Endodermal cell (in vitro differentiated cells): ENCODE measurements at regions not wholly inside any gene's neighbourhood (a gene's known extent, or its start where the extent isn't known, plus 50 kb on each side); places are given as distances from the start of the nearest gene placed in this dataset.
A peak's percentile ranks its signal among the peaks of the same experiment; 100 is the strongest.

Experiments used
- DNase-seq: peaks from one replicate; pipeline ENCODE4 v3.0.0-alpha.2; 2017
- H3K27ac ChIP-seq: 2 replicates; pipeline ENCODE4 v1.5.1; 2013; ENCODE audit warnings: mild to moderate bottlenecking, low read depth, low read length, moderate library complexity
- H3K27me3 ChIP-seq: 2 replicates; pipeline ENCODE4 v1.6.1; 2013; ENCODE audit warnings: mild to moderate bottlenecking, low read length, moderate library complexity; ENCODE audit not compliant: insufficient read depth, control insufficient read depth, poor library complexity, severe bottlenecking
- H3K36me3 ChIP-seq: 2 replicates; pipeline ENCODE4 v1.7.0; 2013; ENCODE audit warnings: mild to moderate bottlenecking, low read length, moderate library complexity; ENCODE audit not compliant: control insufficient read depth, insufficient read depth
- H3K4me1 ChIP-seq: one replicate; pipeline ENCODE4 v1.7.0; 2013; ENCODE audit warnings: low read length; ENCODE audit not compliant: control insufficient read depth, insufficient read depth
- H3K4me3 ChIP-seq: 2 replicates; pipeline ENCODE4 v1.5.1; 2013; ENCODE audit warnings: mild to moderate bottlenecking, low read length, moderate library complexity
- H3K9ac ChIP-seq: 2 replicates; pipeline ENCODE4 v1.6.1; 2013; ENCODE audit warnings: mild to moderate bottlenecking, low read length, moderate library complexity; ENCODE audit not compliant: poor library complexity, severe bottlenecking; ENCODE audit errors: extremely low read depth
- H3K9me3 ChIP-seq: 2 replicates; pipeline ENCODE4 v1.6.1; 2013; ENCODE audit warnings: mild to moderate bottlenecking, low read length, moderate library complexity; ENCODE audit not compliant: control insufficient read depth
- H3K27ac Mint-ChIP-seq: 2 replicates; pipeline ENCODE4 v1.8.0; 2020; ENCODE audit warnings: mixed read lengths
- H3K27me3 Mint-ChIP-seq: 2 replicates; pipeline ENCODE4 v1.8.0; 2021; ENCODE audit warnings: mild to moderate bottlenecking, mixed read lengths; ENCODE audit not compliant: insufficient read depth
- H3K36me3 Mint-ChIP-seq: 2 replicates; pipeline ENCODE4 v1.8.0; 2020; ENCODE audit warnings: low read depth, mixed read lengths
- H3K4me1 Mint-ChIP-seq: 2 replicates; pipeline ENCODE4 v1.8.0; 2020; ENCODE audit warnings: mixed read lengths
- H3K4me3 Mint-ChIP-seq: 2 replicates; pipeline ENCODE4 v1.8.0; 2020; ENCODE audit warnings: mild to moderate bottlenecking, moderate library complexity, mixed read lengths
- H3K9me3 Mint-ChIP-seq: 2 replicates; pipeline ENCODE4 v1.8.0; 2020; ENCODE audit warnings: mild to moderate bottlenecking, mixed read lengths
- CTCF ChIP-seq: fragments of 200-600 bp; sonication (generic); conservative IDR thresholded peaks from 2 replicates; pipeline ENCODE4 v1.5.0; 2021; ENCODE audit warnings: antibody characterized with exemption, mild to moderate bottlenecking
- WGBS, 2 experiments: methylation state at CpG; one replicate each; pipeline versions ENCODE4 v1.1.5 to v1.1.7; 2013; ENCODE audit warnings: missing lambda C conversion rate in 2 of 2, mixed read lengths in 1 of 2; ENCODE audit not compliant: insufficient coverage in 1 of 2, insufficient read length in 1 of 2; 5-methylcytosine and 5-hydroxymethylcytosine counted together

GRCh38 chr15:38002883-38003477 lies 68.5 kb downstream of the TMCO5A start:
- Mint-ChIP-seq H3K27ac (no peak overlapping the region), H3K4me1 (peaks cover 5% of the 10 kb centered on the region), H3K9me3 (peaks cover 12% of the 10 kb centered on the region), H3K4me3 (no peak overlapping the region), H3K27me3 (peaks cover 13% of the 10 kb centered on the region), H3K36me3 (no peaks in the 10 kb centered on the region)
- TF ChIP-seq CTCF, result peak; percentile 92
- DNase-seq, result peak; percentile 89
- 80 to 85% methylated on average over 2 of the region's 2 CpGs for WGBS, 2 experiments
- H3K36me3 ChIP-seq, result no peaks in the 10 kb centered on the region
- no peaks in the 10 kb centered on the region for H3K27me3 ChIP-seq
- no peak overlapping the region for H3K9ac ChIP-seq
- H3K4me3 ChIP-seq, result no peak overlapping the region
- H3K9me3 ChIP-seq, result peaks cover 16% of the 10 kb centered on the region
- H3K4me1 ChIP-seq, result no peaks in the 10 kb centered on the region
- H3K27ac ChIP-seq, result no peak overlapping the region

GRCh38 chr15:38004218-38004861 lies 69.9 kb downstream of the TMCO5A start:
- no peaks in the 10 kb centered on the region for H3K36me3 ChIP-seq
- no peak for DNase-seq
- WGBS, 2 experiments, result 85 to 93% methylated on average over 4 of the region's 4 CpGs
- no peak for TF ChIP-seq CTCF
- H3K9me3 ChIP-seq, result peaks cover 12% of the 10 kb centered on the region
- H3K27me3 Mint-ChIP-seq, result peaks cover 14% of the 10 kb centered on the region
- no peak overlapping the region for H3K27ac ChIP-seq
- H3K4me1 ChIP-seq, result no peaks in the 10 kb centered on the region
- H3K4me3 Mint-ChIP-seq, result no peak overlapping the region
- H3K36me3 Mint-ChIP-seq, result no peaks in the 10 kb centered on the region
- H3K27me3 ChIP-seq, result no peaks in the 10 kb centered on the region
- H3K4me1 Mint-ChIP-seq, result peaks cover 5% of the 10 kb centered on the region
- H3K9me3 Mint-ChIP-seq, result peaks cover 8% of the 10 kb centered on the region
- H3K9ac ChIP-seq, result no peak overlapping the region
- H3K27ac Mint-ChIP-seq, result no peak overlapping the region
- no peak overlapping the region for H3K4me3 ChIP-seq

GRCh38 chr15:38005953-38006808 lies 71.7 kb downstream of the TMCO5A start:
- no peak overlapping the region for H3K9ac ChIP-seq
- Mint-ChIP-seq H3K27me3 (peaks cover 15% of the 10 kb centered on the region), H3K9me3 (no peaks in the 10 kb centered on the region), H3K36me3 (no peaks in the 10 kb centered on the region), H3K4me3 (no peak overlapping the region), H3K4me1 (peaks cover 5% of the 10 kb centered on the region), H3K27ac (no peak overlapping the region)
- no peak for DNase-seq
- no peaks in the 10 kb centered on the region for H3K4me1 ChIP-seq
- H3K36me3 ChIP-seq, result no peaks in the 10 kb centered on the region
- H3K4me3 ChIP-seq, result no peak overlapping the region
- no peak for TF ChIP-seq CTCF
- H3K27me3 ChIP-seq, result no peaks in the 10 kb centered on the region
- peaks cover 4% of the 10 kb centered on the region for H3K9me3 ChIP-seq
- whole genome bisulfite sequencing, 2 experiments, result 92 to 100% methylated on average over 1 to 2 of the region's 2 CpGs
- no peak overlapping the region for H3K27ac ChIP-seq
